Thymus (tissue), 11 donors: ENCODE measurements at regions not wholly inside any gene's neighbourhood (a gene's known extent, or its start where the extent isn't known, plus 50 kb on each side); places are given as distances from the start of the nearest gene placed in this dataset.

Source experiments
- DNase-seq, 9 donors: peaks; one replicate each; pipeline ENCODE4 v3.0.0-alpha.2; 2013; ENCODE audit warnings: low spot score in 9 of 9, low read depth in 6 of 9, missing footprints in 1 of 9
- H3K27ac ChIP-seq, 2 donors: one replicate each; pipeline ENCODE4 v1.5.1; 2013; ENCODE audit warnings: control low read depth in 1 of 2, low read depth in 1 of 2, low read length in 1 of 2, mild to moderate bottlenecking in 1 of 2, moderate library complexity in 1 of 2
- H3K27me3 ChIP-seq, 2 donors: one replicate each; pipeline ENCODE4 v1.5.1; 2013; ENCODE audit warnings: low read length in 1 of 2; ENCODE audit not compliant: control insufficient read depth in 2 of 2, insufficient read depth in 1 of 2
- H3K36me3 ChIP-seq, 2 donors: one replicate each; pipeline ENCODE4 v1.5.1; 2013; ENCODE audit warnings: low read length in 1 of 2, mild to moderate bottlenecking in 1 of 2, moderate library complexity in 1 of 2; ENCODE audit not compliant: control insufficient read depth in 2 of 2, insufficient read depth in 2 of 2
- H3K4me1 ChIP-seq, 2 donors: one replicate each; pipeline ENCODE4 v1.5.1; 2013; ENCODE audit warnings: low read length in 2 of 2; ENCODE audit not compliant: control insufficient read depth in 2 of 2, insufficient read depth in 2 of 2
- H3K4me3 ChIP-seq, 2 donors: one replicate each; pipeline ENCODE4 v1.5.1; 2013; ENCODE audit warnings: low read length in 2 of 2, control low read depth in 1 of 2, mild to moderate bottlenecking in 1 of 2
- H3K9me3 ChIP-seq, 2 donors: one replicate each; pipeline ENCODE4 v1.5.1; 2013; ENCODE audit warnings: low read length in 1 of 2, mild to moderate bottlenecking in 1 of 2; ENCODE audit not compliant: control insufficient read depth in 2 of 2, insufficient read depth in 1 of 2
- WGBS: extraction: QIAGEN DNeasy Blood & Tissue Kit; methylation state at CpG from one replicate; pipeline ENCODE4 v1.1.7; 2013; 5-methylcytosine and 5-hydroxymethylcytosine counted together
- donor health status: healthy.

GRCh38 chr6:91500689-91501303 lies 913.9 kb upstream of the MAP3K7 start:
- Histone ChIP-seq H3K4me1 (no peaks in the 10 kb centered on the region), H3K9me3 (no peaks in the 10 kb centered on the region), H3K4me3 (no peak overlapping the region), H3K27ac (no peak overlapping the region), H3K36me3 (no peaks in the 10 kb centered on the region), H3K27me3 (no peaks in the 10 kb centered on the region)
- 96% methylated on average over 1 of the region's 1 CpG for WGBS
- no peak for DNase-seq

GRCh38 chr6:91498576-91498975 lies 911.7 kb upstream of the MAP3K7 start:
- H3K9me3 ChIP-seq: no peaks in the 10 kb centered on the region
- H3K4me3 ChIP-seq: no peak overlapping the region
- H3K36me3 ChIP-seq: no peaks in the 10 kb centered on the region
- no peak for DNase-seq
- H3K27me3 ChIP-seq: no peaks in the 10 kb centered on the region
- H3K27ac ChIP-seq: no peak overlapping the region
- WGBS: 95% methylated on average over 1 of the region's 1 CpG
- H3K4me1 ChIP-seq: no peaks in the 10 kb centered on the region

GRCh38 chr6:91497770-91498169 lies 910.9 kb upstream of the MAP3K7 start:
- no peaks in the 10 kb centered on the region for H3K27me3 ChIP-seq
- WGBS: 91% methylated on average over 1 of the region's 1 CpG
- H3K27ac ChIP-seq: no peak overlapping the region
- H3K36me3 ChIP-seq: no peaks in the 10 kb centered on the region
- no peaks in the 10 kb centered on the region for H3K9me3 ChIP-seq
- H3K4me3 ChIP-seq: no peak overlapping the region
- H3K4me1 ChIP-seq: no peaks in the 10 kb centered on the region
- no peak for DNase-seq

- Histone ChIP-seq H3K4me3 (no peak overlapping the region), H3K4me1 (no peaks in the 10 kb centered on the region), H3K36me3 (no peaks in the 10 kb centered on the region), H3K27me3 (no peaks in the 10 kb centered on the region), H3K27ac (no peak overlapping the region), H3K9me3 (no peaks in the 10 kb centered on the region)
- DNase-seq: no peak
- WGBS: 47% methylated on average over 2 of the region's 2 CpGs
Observed at GRCh38 chr6:91490671-91491301, 903.9 kb upstream of the MAP3K7 start.

GRCh38 chr6:91487696-91488392 lies 901.0 kb upstream of the MAP3K7 start:
- no peaks in the 10 kb centered on the region for H3K36me3 ChIP-seq
- H3K4me1 ChIP-seq: no peaks in the 10 kb centered on the region
- H3K27me3 ChIP-seq: no peaks in the 10 kb centered on the region
- WGBS: 88% methylated on average over 2 of the region's 2 CpGs
- no peak overlapping the region for H3K27ac ChIP-seq
- H3K4me3 ChIP-seq: no peak overlapping the region
- no peak for DNase-seq
- no peaks in the 10 kb centered on the region for H3K9me3 ChIP-seq

- H3K36me3 ChIP-seq: no peaks in the 10 kb centered on the region
Observed at GRCh38 chr6:91486200-91486599, 899.3 kb upstream of the MAP3K7 start.

GRCh38 chr6:91485047-91485446 lies 898.2 kb upstream of the MAP3K7 start:
- no peak overlapping the region for H3K27ac ChIP-seq
- no peak for DNase-seq
- no peaks in the 10 kb centered on the region for H3K9me3 ChIP-seq
- H3K4me3 ChIP-seq: no peak overlapping the region
- H3K4me1 ChIP-seq: no peaks in the 10 kb centered on the region
- no peaks in the 10 kb centered on the region for H3K27me3 ChIP-seq
- H3K36me3 ChIP-seq: no peaks in the 10 kb centered on the region
- WGBS: 87% methylated on average over 1 of the region's 1 CpG

More at GRCh38 chr6:91486200-91486599, 899.3 kb upstream of the MAP3K7 start:
- WGBS: 97% methylated on average over 1 of the region's 1 CpG
- no peaks in the 10 kb centered on the region for H3K27me3 ChIP-seq
- H3K4me3 ChIP-seq: no peak overlapping the region
- no peaks in the 10 kb centered on the region for H3K9me3 ChIP-seq
- no peaks in the 10 kb centered on the region for H3K4me1 ChIP-seq
- H3K27ac ChIP-seq: no peak overlapping the region
- no peak for DNase-seq

- H3K4me1 ChIP-seq: no peaks in the 10 kb centered on the region
- no peaks in the 10 kb centered on the region for H3K9me3 ChIP-seq
- H3K4me3 ChIP-seq: no peak overlapping the region
- H3K27me3 ChIP-seq: no peaks in the 10 kb centered on the region
- no peak overlapping the region for H3K27ac ChIP-seq
- no peaks in the 10 kb centered on the region for H3K36me3 ChIP-seq
- no peak for DNase-seq
- WGBS: 40% methylated on average over 6 of the region's 6 CpGs
Observed at GRCh38 chr6:91483415-91484105, 896.7 kb upstream of the MAP3K7 start.

- Histone ChIP-seq H3K27me3 (no peaks in the 10 kb centered on the region), H3K27ac (no peak overlapping the region), H3K4me3 (no peak overlapping the region), H3K4me1 (no peaks in the 10 kb centered on the region), H3K36me3 (no peaks in the 10 kb centered on the region), H3K9me3 (no peaks in the 10 kb centered on the region)
- WGBS: 28% methylated on average over 1 of the region's 1 CpG
- no peak for DNase-seq
Observed at GRCh38 chr6:91482498-91482897, 895.6 kb upstream of the MAP3K7 start.
